ENCODE measurements at regions not wholly inside any gene's neighbourhood (a gene's known extent, or its start where the extent isn't known, plus 50 kb on each side); places are given as distances from the start of the nearest gene placed in this dataset.
A peak's percentile ranks its signal among the peaks of the same experiment; 100 is the strongest.

GRCh38 chr9:86500667-86501435, 146.6 kb upstream of the TUT7 start:
- Histone ChIP-seq H3K4me1 (ENCODE audit: control insufficient read depth, insufficient read depth, low read length) (peaks cover 12% of the 10 kb centered on the region), H3K27ac (ENCODE audit: insufficient read depth, low read length) (peak overlapping the region; percentile 99), H3K9me3 (ENCODE audit: control insufficient read depth, insufficient read depth, low read length) (no peaks in the 10 kb centered on the region), H2AK9ac (replicated peaks; ENCODE audit: low read depth, low read length, poor library complexity) (peak overlapping the region; percentile 20), H3K14ac (replicated peaks; ENCODE audit: low read depth, low read length) (peak overlapping the region; percentile 51), H4K8ac (ENCODE audit: low read depth in 2 of 2, low read length in 2 of 2) (peak overlapping the region; percentile 55 to 91), H3K4me3 (ENCODE audit: insufficient read depth, low read depth, low read length) (no peak overlapping the region), H3K56ac (ENCODE audit: extremely low read depth, insufficient read depth, low read length) (peak overlapping the region; percentile 94), H3K9me1 (ENCODE audit: insufficient read depth, low read length) (0 out of 2 replicates have a peak, but pooled peaks cover 3% of the 10 kb centered on the region), H3K18ac (ENCODE audit: low read depth, low read length) (peak overlapping the region; percentile 100), H4K5ac (ENCODE audit: low read depth, low read length) (peak overlapping the region; percentile 100), H3K4ac (ENCODE audit: low read depth, low read length) (peak overlapping the region; percentile 93), H3K79me1 (ENCODE audit: low read depth in 1 of 2, low read length in 2 of 2) (no peaks in the 10 kb centered on the region), H2BK15ac (ENCODE audit: low read depth, low read length) (peak overlapping the region; percentile 71; the same call in 2 of the 3 replicates), H3K9ac (ENCODE audit: low read depth, low read length) (peak overlapping the region; percentile 71), H2BK120ac (ENCODE audit: low read depth, low read length) (peak overlapping the region; percentile 95), H2AK5ac (ENCODE audit: low read depth, low read length) (peak overlapping the region; percentile 69), H3K23ac (ENCODE audit: low read depth, low read length) (peak overlapping the region; percentile 70), H4K20me1 (ENCODE audit: insufficient read depth, low read length) (no peaks in the 10 kb centered on the region), H3K36me3 (ENCODE audit: control insufficient read depth, insufficient read depth, low read length) (no peaks in the 10 kb centered on the region), H2BK20ac (ENCODE audit: low read depth, low read length) (peak overlapping the region; percentile 94), H2BK5ac (ENCODE audit: low read depth, low read length, poor library complexity, severe bottlenecking) (peak overlapping the region; percentile 98), H3K4me2 (ENCODE audit: low read depth, low read length) (peak overlapping the region; percentile 84), H2AFZ (replicated peaks; ENCODE audit: low read length, poor library complexity) (peak overlapping the region; percentile 29), H3K27me3 (ENCODE audit: control insufficient read depth, insufficient read depth, low read length) (no peaks in the 10 kb centered on the region), H4K91ac (ENCODE audit: insufficient read depth, low read depth, low read length) (peak overlapping the region; percentile 83)
- WGBS, 2 experiments (ENCODE audit: extremely low coverage in 2 of 2, insufficient read length in 1 of 2) = no CpG with 5 or more reads among the region's 9 CpGs
- intact Hi-C loops (cut with micrococcal nuclease) (loop anchor here (5.0 kb wide), 1 partner anchor 41 kb away; no protein-coding TSS in a partner anchor), in situ Hi-C loops (cut with MboI; ENCODE audit: low sequenced_read_pairs) (no loop called here), dilution Hi-C loops (cut with HindIII; ENCODE audit: low sequenced_read_pairs, unreplicated experiment) (no loop called here)
- no TSS peak for BruUV-seq (replicated peaks)
- ChIA-PET POLR2A (ENCODE audit: unreplicated experiment) (interaction anchor here (0.5 kb wide), 1 partner anchor 105 kb away, joined by 3 read pairs; no protein-coding TSS in a partner anchor), CTCF (interaction anchor here (1.3 kb wide), 1 partner anchor 12 kb away, joined by 5 read pairs; no protein-coding TSS in a partner anchor)
- DNase-seq (peak; percentile 97), ATAC-seq (ENCODE audit: low read depth) (peak; percentile 93)
- no peak for TF ChIP-seq CTCF (conservative IDR thresholded peaks at IDR 0.05; ENCODE audit: low read depth, low read length)
- TF ChIP-seq POLR2A (IDR thresholded peaks at IDR 0.05; ENCODE audit: low read depth, low read length) = no peak
- TF ChIP-seq MAZ (IDR thresholded peaks at IDR 0.05; ENCODE audit: borderline replicate concordance, low read depth, low read length) = no peak
- TF ChIP-seq MAFK (IDR thresholded peaks at IDR 0.05; ENCODE audit: low read depth, low read length) = peak; percentile 97
- TF ChIP-seq BHLHE40 (IDR thresholded peaks at IDR 0.05; ENCODE audit: low read depth, low read length) = 0 out of 2 replicates have a peak, but pooled peaks have one; percentile 6
- TF ChIP-seq USF2 (IDR thresholded peaks at IDR 0.05; ENCODE audit: low read depth, low read length) = no peak
- TF ChIP-seq NFE2L2 (IDR thresholded peaks at IDR 0.05; ENCODE audit: low read depth, low read length) = peak; percentile 31; the same call in 1 of the 2 replicates
- no peak for TF ChIP-seq RAD21 (IDR thresholded peaks at IDR 0.05; ENCODE audit: low read length)
- peak; percentile 89 for TF ChIP-seq CEBPB (IDR thresholded peaks at IDR 0.05; ENCODE audit: low read depth, low read length)
- no peak for TF ChIP-seq SMC3 (IDR thresholded peaks at IDR 0.05; ENCODE audit: low read depth, low read length)
- no peak for TF ChIP-seq CHD1 (IDR thresholded peaks at IDR 0.05; ENCODE audit: low read depth, low read length)
- TF ChIP-seq ELK1 (IDR thresholded peaks at IDR 0.05; ENCODE audit: borderline replicate concordance, low read depth, low read length) = no peak
- TF ChIP-seq FOS (IDR thresholded peaks at IDR 0.05; ENCODE audit: low read depth, low read length) = peak; percentile 84
- no peak for TF ChIP-seq RCOR1 (IDR thresholded peaks at IDR 0.05; ENCODE audit: insufficient replicate concordance, low read length)
